ENCODE measurements at regions not wholly inside any gene's neighbourhood (a gene's known extent, or its start where the extent isn't known, plus 50 kb on each side); places are given as distances from the start of the nearest gene placed in this dataset.

DNA sequence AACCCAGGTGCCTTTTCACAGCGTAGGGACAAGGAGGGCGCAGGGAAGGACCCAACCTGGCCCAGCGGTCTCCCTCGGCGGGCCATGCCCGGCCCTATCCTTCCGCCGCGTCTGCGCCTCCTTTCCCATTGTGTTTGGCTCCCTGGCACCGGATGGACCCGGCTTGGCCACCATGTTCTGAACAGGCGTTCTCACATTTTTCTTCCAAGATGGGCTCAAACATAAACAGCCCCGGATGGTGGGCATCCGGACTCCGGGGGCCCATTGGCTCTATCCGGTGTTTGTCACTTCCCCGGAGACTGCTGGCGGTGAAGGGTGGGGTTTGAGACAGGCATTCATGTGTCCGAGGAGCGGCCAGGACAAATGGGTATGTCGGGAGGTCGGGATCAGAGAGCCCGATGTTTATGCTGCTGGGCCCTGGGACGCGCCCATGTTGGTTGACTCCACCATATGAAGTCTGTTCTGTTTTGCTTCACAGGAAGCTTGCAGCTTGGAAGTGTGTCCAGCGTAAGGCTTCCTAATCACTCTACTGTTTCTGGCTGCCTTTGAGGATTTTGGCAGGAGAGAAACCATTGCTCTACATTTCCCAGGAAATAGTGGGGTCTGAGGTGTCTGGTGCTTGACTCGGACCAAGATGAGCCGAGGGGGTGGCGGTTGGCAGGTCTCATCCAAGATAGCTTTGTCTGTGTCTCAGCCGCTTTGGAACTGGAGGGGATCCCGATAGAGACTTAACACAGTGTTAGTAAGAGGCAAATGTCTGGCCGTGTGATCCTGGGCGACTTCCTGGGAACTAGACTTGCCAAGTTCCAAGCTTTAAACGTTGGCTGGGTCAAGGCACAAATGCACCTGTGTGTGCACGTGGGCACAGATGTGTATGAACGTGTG is 188.3 kb downstream of the IRF8 start (continued):
- no peak for TF ChIP-seq CUX1 (IDR thresholded peaks at IDR 0.05; ENCODE audit: insufficient replicate concordance, low read depth, low read length)
- TF ChIP-seq CBX3 (IDR thresholded peaks at IDR 0.05; ENCODE audit: borderline replicate concordance, low read depth): no peak
- TF ChIP-seq RB1 (IDR thresholded peaks at IDR 0.05; ENCODE audit: borderline replicate concordance): no peak
- no peak for TF ChIP-seq SMAD1 (IDR thresholded peaks at IDR 0.05; ENCODE audit: low read depth, partially characterized antibody)
- TF ChIP-seq SRF (IDR thresholded peaks at IDR 0.05; ENCODE audit: low read depth in 2 of 2, low read length in 2 of 2): no peak
- TF ChIP-seq, protein P1, sequence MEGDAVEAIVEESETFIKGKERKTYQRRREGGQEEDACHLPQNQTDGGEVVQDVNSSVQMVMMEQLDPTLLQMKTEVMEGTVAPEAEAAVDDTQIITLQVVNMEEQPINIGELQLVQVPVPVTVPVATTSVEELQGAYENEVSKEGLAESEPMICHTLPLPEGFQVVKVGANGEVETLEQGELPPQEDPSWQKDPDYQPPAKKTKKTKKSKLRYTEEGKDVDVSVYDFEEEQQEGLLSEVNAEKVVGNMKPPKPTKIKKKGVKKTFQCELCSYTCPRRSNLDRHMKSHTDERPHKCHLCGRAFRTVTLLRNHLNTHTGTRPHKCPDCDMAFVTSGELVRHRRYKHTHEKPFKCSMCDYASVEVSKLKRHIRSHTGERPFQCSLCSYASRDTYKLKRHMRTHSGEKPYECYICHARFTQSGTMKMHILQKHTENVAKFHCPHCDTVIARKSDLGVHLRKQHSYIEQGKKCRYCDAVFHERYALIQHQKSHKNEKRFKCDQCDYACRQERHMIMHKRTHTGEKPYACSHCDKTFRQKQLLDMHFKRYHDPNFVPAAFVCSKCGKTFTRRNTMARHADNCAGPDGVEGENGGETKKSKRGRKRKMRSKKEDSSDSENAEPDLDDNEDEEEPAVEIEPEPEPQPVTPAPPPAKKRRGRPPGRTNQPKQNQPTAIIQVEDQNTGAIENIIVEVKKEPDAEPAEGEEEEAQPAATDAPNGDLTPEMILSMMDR (IDR thresholded peaks at IDR 0.05 in 2 of 3, conservative IDR thresholded peaks at IDR 0.05 in 1 of 3; ENCODE audit: control insufficient read depth in 2 of 3, extremely low read depth in 1 of 3, insufficient read depth in 1 of 3, low read depth in 3 of 3, low read length in 3 of 3): no peak
- no peak for TF ChIP-seq NFXL1 (IDR thresholded peaks at IDR 0.05; ENCODE audit: borderline replicate concordance)
- no peak for TF ChIP-seq NFYB (IDR thresholded peaks at IDR 0.05; ENCODE audit: insufficient read depth, low read depth, low read length)
- TF ChIP-seq ASH2L (IDR thresholded peaks at IDR 0.05; ENCODE audit: borderline replicate concordance, low read depth): no peak
- no peak for TF ChIP-seq POLR2A (IDR thresholded peaks at IDR 0.05; ENCODE audit: low read depth, low read length)
- no peak for TF ChIP-seq SPI1 (IDR thresholded peaks at IDR 0.05; ENCODE audit: borderline replicate concordance, insufficient read depth, low read depth, low read length)

All from GM12878 (cell line).